H9 (cell line): ENCODE measurements at regions not wholly inside any gene's neighbourhood (a gene's known extent, or its start where the extent isn't known, plus 50 kb on each side); places are given as distances from the start of the nearest gene placed in this dataset.

Experiments
- DNase-seq: peaks from one replicate; pipeline ENCODE4 v3.0.0-alpha.2; 2017
- H2AFZ ChIP-seq: one replicate; pipeline ENCODE4 v1.6.1; 2013; ENCODE audit warnings: mild to moderate bottlenecking, low read length, control low read depth, moderate library complexity
- H2AK5ac ChIP-seq: 2 replicates; pipeline ENCODE4 v1.6.1; 2013; ENCODE audit warnings: low read length, control low read depth, mixed read lengths; ENCODE audit not compliant: insufficient read length
- H2BK120ac ChIP-seq: one replicate; pipeline ENCODE4 v1.6.1; 2013; ENCODE audit warnings: low read depth, mild to moderate bottlenecking, low read length, control low read depth, inconsistent platforms; ENCODE audit not compliant: poor library complexity, severe bottlenecking
- H2BK12ac ChIP-seq: 2 replicates; pipeline ENCODE4 v1.6.1; 2013; ENCODE audit warnings: low read length, control low read depth, mixed read lengths, low read depth; ENCODE audit not compliant: insufficient read length
- H2BK15ac ChIP-seq: 2 replicates; pipeline ENCODE4 v1.6.1; 2013; ENCODE audit warnings: low read depth, low read length, control low read depth
- H2BK20ac ChIP-seq: one replicate; pipeline ENCODE4 v1.6.1; 2013; ENCODE audit warnings: low read depth, mild to moderate bottlenecking, low read length, control low read depth, inconsistent platforms; ENCODE audit not compliant: poor library complexity, severe bottlenecking
- H2BK5ac ChIP-seq: 2 replicates; pipeline ENCODE4 v1.6.1; 2013; ENCODE audit warnings: low read length, control low read depth, mixed read lengths; ENCODE audit not compliant: insufficient read length
- H3K14ac ChIP-seq: 2 replicates; pipeline ENCODE4 v1.6.1; 2013; ENCODE audit warnings: low read length, control low read depth; ENCODE audit not compliant: insufficient read depth
- H3K18ac ChIP-seq: 2 replicates; pipeline ENCODE4 v1.6.1; 2013; ENCODE audit warnings: low read depth, mild to moderate bottlenecking, mixed read lengths, low read length, control low read depth; ENCODE audit not compliant: insufficient read length
- H3K23ac ChIP-seq: 2 replicates; pipeline ENCODE4 v1.6.1; 2013; ENCODE audit warnings: low read length, control low read depth, mixed read lengths, low read depth; ENCODE audit not compliant: insufficient read length
- H3K23me2 ChIP-seq: 2 replicates; pipeline ENCODE4 v1.6.1; 2013; ENCODE audit warnings: low read depth, mild to moderate bottlenecking, mixed read lengths, low read length, control low read depth; ENCODE audit not compliant: insufficient read length, poor library complexity, severe bottlenecking
- H3K27ac ChIP-seq: 2 replicates; pipeline ENCODE4 v1.5.1; 2013; ENCODE audit warnings: low read length, control low read depth, mixed read lengths, low read depth; ENCODE audit not compliant: insufficient read length
- H3K27me3 ChIP-seq: 2 replicates; pipeline ENCODE4 v1.6.1; 2013; ENCODE audit warnings: low read length, control low read depth, inconsistent platforms; ENCODE audit not compliant: insufficient read depth
- H3K4ac ChIP-seq: 2 replicates; pipeline ENCODE4 v1.6.1; 2013; ENCODE audit warnings: low read depth, mild to moderate bottlenecking, control low read depth, inconsistent platforms, low read length, moderate library complexity
- H3K4me1 ChIP-seq: 2 replicates; pipeline ENCODE4 v1.6.1; 2013; ENCODE audit warnings: low read length, control low read depth, inconsistent platforms; ENCODE audit not compliant: insufficient read depth
- H3K4me2 ChIP-seq: 2 replicates; pipeline ENCODE4 v1.6.1; 2013; ENCODE audit warnings: low read length, control low read depth, mixed read lengths; ENCODE audit not compliant: insufficient read length, insufficient read depth
- H3K56ac ChIP-seq: 2 replicates; pipeline ENCODE4 v1.6.1; 2013; ENCODE audit warnings: low read depth, mild to moderate bottlenecking, mixed read lengths, low read length, control low read depth; ENCODE audit not compliant: insufficient read length
- H3K79me1 ChIP-seq: 2 replicates; pipeline ENCODE4 v1.6.1; 2013; ENCODE audit warnings: low read depth, mild to moderate bottlenecking, moderate library complexity, low read length, control low read depth, inconsistent platforms; ENCODE audit not compliant: insufficient read depth, poor library complexity, severe bottlenecking
- H3K79me2 ChIP-seq: 2 replicates; pipeline ENCODE4 v1.6.1; 2013; ENCODE audit warnings: low read length, control low read depth, inconsistent platforms; ENCODE audit not compliant: insufficient read depth
- H3K9ac ChIP-seq: 2 replicates; pipeline ENCODE4 v1.6.1; 2013; ENCODE audit warnings: low read length, control low read depth, mixed read lengths; ENCODE audit not compliant: insufficient read length; ENCODE audit errors: extremely low read depth
- H3K9me3 ChIP-seq: one replicate; pipeline ENCODE4 v1.6.1; 2013; ENCODE audit warnings: low read depth, low read length, inconsistent platforms; ENCODE audit not compliant: control insufficient read depth
- H3T11ph ChIP-seq: one replicate; pipeline ENCODE4 v1.6.1; 2013; ENCODE audit warnings: mild to moderate bottlenecking, low read length, control low read depth, inconsistent platforms
- H4K20me1 ChIP-seq: one replicate; pipeline ENCODE4 v1.6.1; 2013; ENCODE audit not compliant: control insufficient read depth, insufficient read length, insufficient read depth
- H4K5ac ChIP-seq: 2 replicates; pipeline ENCODE4 v1.6.1; 2013; ENCODE audit warnings: low read depth, mild to moderate bottlenecking, mixed read lengths, low read length, control low read depth; ENCODE audit not compliant: insufficient read length
- H4K8ac ChIP-seq: replicated peaks from 2 replicates; pipeline ENCODE4 v1.6.1; 2013; ENCODE audit warnings: low read length, control low read depth, mixed read lengths, low read depth; ENCODE audit not compliant: insufficient read length
- H4K91ac ChIP-seq: 2 replicates; pipeline ENCODE4 v1.6.1; 2013; ENCODE audit warnings: low read depth, mild to moderate bottlenecking, moderate library complexity, mixed read lengths, low read length, control low read depth; ENCODE audit not compliant: insufficient read length
- H3K27ac Mint-ChIP-seq, 3 experiments: 2 replicates in 2 of 3; 3 replicates in 1 of 3; pipeline ENCODE4 v1.8.0; 2020 to 2021; ENCODE audit warnings: mixed read lengths in 3 of 3, mild to moderate bottlenecking in 1 of 3, moderate library complexity in 1 of 3
- H3K27me3 Mint-ChIP-seq: 2 replicates; pipeline ENCODE4 v1.8.0; 2021; ENCODE audit warnings: low read depth, mild to moderate bottlenecking, moderate library complexity, mixed read lengths
- H3K36me3 Mint-ChIP-seq, 3 experiments: 2 replicates in 2 of 3; 3 replicates in 1 of 3; pipeline ENCODE4 v1.8.0; 2020 to 2021; ENCODE audit warnings: low read depth in 3 of 3, mixed read lengths in 3 of 3; ENCODE audit not compliant: insufficient read depth in 1 of 3
- H3K4me1 Mint-ChIP-seq, 2 experiments: 2 replicates each; pipeline ENCODE4 v1.8.0; 2020; ENCODE audit warnings: mixed read lengths in 2 of 2
- H3K4me3 Mint-ChIP-seq, 2 experiments: 2 replicates in 1 of 2; 3 replicates in 1 of 2; pipeline ENCODE4 v1.8.0; 2020 to 2021; ENCODE audit warnings: mild to moderate bottlenecking in 2 of 2, mixed read lengths in 2 of 2, moderate library complexity in 1 of 2
- H3K9me3 Mint-ChIP-seq, 2 experiments: 2 replicates in 1 of 2; 3 replicates in 1 of 2; pipeline ENCODE4 v1.8.0; 2020; ENCODE audit warnings: mild to moderate bottlenecking in 2 of 2, mixed read lengths in 2 of 2, moderate library complexity in 1 of 2
- WGBS: extraction: QIAGEN DNeasy Blood & Tissue Kit; methylation state at CpG from one replicate; pipeline ENCODE4 v1.1.7; 2013; ENCODE audit warnings: missing lambda C conversion rate, low lambda C conversion rate, mixed read lengths; ENCODE audit not compliant: insufficient read length; ENCODE audit errors: extremely low coverage; 5-methylcytosine and 5-hydroxymethylcytosine counted together
- TF ChIP-seq, protein P1 (sequence below): fragments of 200-600 bp; sonication (generic); conservative IDR thresholded peaks from 3 replicates; pipeline ENCODE4 v1.8.0; 2021; ENCODE audit warnings: antibody characterized with exemption, mild to moderate bottlenecking

DNA sequence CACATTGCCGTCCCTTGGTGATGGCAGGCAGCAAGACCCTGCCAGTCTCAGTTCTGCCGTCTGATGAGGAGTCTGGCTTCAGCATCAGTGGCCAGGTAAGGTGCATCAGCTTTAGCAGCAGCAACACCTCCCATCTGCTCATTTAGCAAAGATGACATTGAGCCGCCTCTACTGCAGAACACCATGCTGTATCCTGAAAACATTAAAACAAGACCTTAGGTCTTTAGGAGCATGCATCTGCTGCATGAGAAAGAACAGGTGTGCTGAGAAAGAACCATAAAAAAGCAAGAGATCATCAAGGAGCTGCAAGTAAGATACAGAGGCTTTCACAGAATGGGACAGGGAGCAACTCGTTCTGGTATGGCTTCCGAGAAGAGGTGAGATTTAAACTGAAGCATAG lies 87.5 kb downstream of the SCN11A start:
- Histone ChIP-seq H3K27ac (no peak overlapping the region), H4K5ac (no peak overlapping the region), H4K91ac (no peak overlapping the region), H3K9me3 (no peaks in the 10 kb centered on the region), H2AK5ac (no peak overlapping the region), H2AFZ (no peak overlapping the region), H4K20me1 (no peaks in the 10 kb centered on the region), H3K79me2 (no peaks in the 10 kb centered on the region), H3K56ac (no peak overlapping the region), H2BK15ac (no peak overlapping the region), H2BK12ac (no peak overlapping the region), H3T11ph (no peak overlapping the region), H3K4ac (no peak overlapping the region), H3K4me2 (no peak overlapping the region), H3K23me2 (no peaks in the 10 kb centered on the region), H3K79me1 (no peaks in the 10 kb centered on the region), H2BK5ac (no peak overlapping the region), H3K14ac (no peak overlapping the region), H4K8ac (no peak overlapping the region), H3K9ac (no peak overlapping the region), H3K18ac (no peak overlapping the region), H2BK20ac (no peak overlapping the region), H3K4me1 (peaks cover 2% of the 10 kb centered on the region; the same call in 1 of the 2 replicates), H3K27me3 (no peaks in the 10 kb centered on the region), H3K23ac (no peak overlapping the region), H2BK120ac (no peak overlapping the region)
- DNase-seq, result no peak
- WGBS, result no CpG with 5 or more reads among the region's 5 CpGs
- no peak overlapping the region for H3K27ac Mint-ChIP-seq
- H3K9me3 Mint-ChIP-seq, result no peaks in the 10 kb centered on the region
- no peaks in the 10 kb centered on the region for H3K36me3 Mint-ChIP-seq
- TF ChIP-seq, protein P1, sequence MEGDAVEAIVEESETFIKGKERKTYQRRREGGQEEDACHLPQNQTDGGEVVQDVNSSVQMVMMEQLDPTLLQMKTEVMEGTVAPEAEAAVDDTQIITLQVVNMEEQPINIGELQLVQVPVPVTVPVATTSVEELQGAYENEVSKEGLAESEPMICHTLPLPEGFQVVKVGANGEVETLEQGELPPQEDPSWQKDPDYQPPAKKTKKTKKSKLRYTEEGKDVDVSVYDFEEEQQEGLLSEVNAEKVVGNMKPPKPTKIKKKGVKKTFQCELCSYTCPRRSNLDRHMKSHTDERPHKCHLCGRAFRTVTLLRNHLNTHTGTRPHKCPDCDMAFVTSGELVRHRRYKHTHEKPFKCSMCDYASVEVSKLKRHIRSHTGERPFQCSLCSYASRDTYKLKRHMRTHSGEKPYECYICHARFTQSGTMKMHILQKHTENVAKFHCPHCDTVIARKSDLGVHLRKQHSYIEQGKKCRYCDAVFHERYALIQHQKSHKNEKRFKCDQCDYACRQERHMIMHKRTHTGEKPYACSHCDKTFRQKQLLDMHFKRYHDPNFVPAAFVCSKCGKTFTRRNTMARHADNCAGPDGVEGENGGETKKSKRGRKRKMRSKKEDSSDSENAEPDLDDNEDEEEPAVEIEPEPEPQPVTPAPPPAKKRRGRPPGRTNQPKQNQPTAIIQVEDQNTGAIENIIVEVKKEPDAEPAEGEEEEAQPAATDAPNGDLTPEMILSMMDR, result no peak
- no peaks in the 10 kb centered on the region for H3K27me3 Mint-ChIP-seq
- no peak overlapping the region for H3K4me3 Mint-ChIP-seq
- peaks cover 14 to 17% of the 10 kb centered on the region in 2 experiments for H3K4me1 Mint-ChIP-seq
